ENCODE measurements at regions not wholly inside any gene's neighbourhood (a gene's known extent, or its start where the extent isn't known, plus 50 kb on each side); places are given as distances from the start of the nearest gene placed in this dataset.

DNA sequence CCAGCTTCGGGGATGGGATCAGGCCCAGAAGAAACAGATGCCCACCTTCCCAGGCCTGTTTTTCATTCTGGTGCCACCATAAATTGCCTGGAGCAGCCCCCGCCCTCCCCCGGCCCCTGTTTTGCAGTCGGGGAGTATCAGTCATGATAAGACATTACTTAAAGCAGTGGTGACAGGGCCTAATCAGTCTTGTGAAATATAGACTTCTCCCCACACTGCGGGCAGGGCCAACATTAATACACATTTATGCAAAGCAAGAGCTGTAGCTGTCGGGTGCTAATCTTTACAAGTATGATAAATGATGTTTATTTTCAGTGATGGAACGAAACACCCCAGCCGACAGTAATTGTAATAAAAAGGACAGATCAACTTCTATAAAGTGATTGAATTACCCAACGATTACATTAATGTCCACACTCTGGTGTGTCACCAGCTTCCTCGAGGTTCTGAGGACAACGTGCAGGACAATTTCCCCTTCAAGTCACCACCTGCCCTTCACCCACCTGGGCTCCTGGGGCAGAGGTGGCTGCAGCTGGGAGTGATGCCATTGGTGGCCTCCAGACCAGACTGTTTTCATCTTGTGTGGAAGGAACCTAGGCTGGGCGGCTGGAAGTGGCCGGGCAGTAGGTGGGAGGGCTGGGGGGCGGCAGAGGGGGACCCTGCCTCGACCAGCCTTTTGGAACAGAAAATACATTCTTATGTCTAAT, 226.0 kb downstream of the TFCP2L1 start:
- TF ChIP-seq, protein P1, sequence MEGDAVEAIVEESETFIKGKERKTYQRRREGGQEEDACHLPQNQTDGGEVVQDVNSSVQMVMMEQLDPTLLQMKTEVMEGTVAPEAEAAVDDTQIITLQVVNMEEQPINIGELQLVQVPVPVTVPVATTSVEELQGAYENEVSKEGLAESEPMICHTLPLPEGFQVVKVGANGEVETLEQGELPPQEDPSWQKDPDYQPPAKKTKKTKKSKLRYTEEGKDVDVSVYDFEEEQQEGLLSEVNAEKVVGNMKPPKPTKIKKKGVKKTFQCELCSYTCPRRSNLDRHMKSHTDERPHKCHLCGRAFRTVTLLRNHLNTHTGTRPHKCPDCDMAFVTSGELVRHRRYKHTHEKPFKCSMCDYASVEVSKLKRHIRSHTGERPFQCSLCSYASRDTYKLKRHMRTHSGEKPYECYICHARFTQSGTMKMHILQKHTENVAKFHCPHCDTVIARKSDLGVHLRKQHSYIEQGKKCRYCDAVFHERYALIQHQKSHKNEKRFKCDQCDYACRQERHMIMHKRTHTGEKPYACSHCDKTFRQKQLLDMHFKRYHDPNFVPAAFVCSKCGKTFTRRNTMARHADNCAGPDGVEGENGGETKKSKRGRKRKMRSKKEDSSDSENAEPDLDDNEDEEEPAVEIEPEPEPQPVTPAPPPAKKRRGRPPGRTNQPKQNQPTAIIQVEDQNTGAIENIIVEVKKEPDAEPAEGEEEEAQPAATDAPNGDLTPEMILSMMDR (conservative IDR thresholded peaks at IDR 0.05; ENCODE audit: low read depth, low read length) = no peak
- Histone ChIP-seq H3K36me3 (ENCODE audit: insufficient read depth) (no peaks in the 10 kb centered on the region), H3K4me3 (IDR thresholded peaks at IDR 0.05; ENCODE audit: insufficient read depth, low read depth, low read length) (no peak overlapping the region), H3K27ac (no peak overlapping the region), H3K4me1 (ENCODE audit: low read depth, poor library complexity, severe bottlenecking) (no peaks in the 10 kb centered on the region), H3K79me2 (ENCODE audit: insufficient read depth, low read depth) (no peaks in the 10 kb centered on the region), H3K9ac (no peak overlapping the region), H3K4me2 (no peak overlapping the region), H4K20me1 (ENCODE audit: insufficient read depth) (no peaks in the 10 kb centered on the region), H2AFZ (ENCODE audit: low read depth) (no peak overlapping the region), H3K27me3 (ENCODE audit: insufficient read depth, low read depth) (no peaks in the 10 kb centered on the region)

DNA sequence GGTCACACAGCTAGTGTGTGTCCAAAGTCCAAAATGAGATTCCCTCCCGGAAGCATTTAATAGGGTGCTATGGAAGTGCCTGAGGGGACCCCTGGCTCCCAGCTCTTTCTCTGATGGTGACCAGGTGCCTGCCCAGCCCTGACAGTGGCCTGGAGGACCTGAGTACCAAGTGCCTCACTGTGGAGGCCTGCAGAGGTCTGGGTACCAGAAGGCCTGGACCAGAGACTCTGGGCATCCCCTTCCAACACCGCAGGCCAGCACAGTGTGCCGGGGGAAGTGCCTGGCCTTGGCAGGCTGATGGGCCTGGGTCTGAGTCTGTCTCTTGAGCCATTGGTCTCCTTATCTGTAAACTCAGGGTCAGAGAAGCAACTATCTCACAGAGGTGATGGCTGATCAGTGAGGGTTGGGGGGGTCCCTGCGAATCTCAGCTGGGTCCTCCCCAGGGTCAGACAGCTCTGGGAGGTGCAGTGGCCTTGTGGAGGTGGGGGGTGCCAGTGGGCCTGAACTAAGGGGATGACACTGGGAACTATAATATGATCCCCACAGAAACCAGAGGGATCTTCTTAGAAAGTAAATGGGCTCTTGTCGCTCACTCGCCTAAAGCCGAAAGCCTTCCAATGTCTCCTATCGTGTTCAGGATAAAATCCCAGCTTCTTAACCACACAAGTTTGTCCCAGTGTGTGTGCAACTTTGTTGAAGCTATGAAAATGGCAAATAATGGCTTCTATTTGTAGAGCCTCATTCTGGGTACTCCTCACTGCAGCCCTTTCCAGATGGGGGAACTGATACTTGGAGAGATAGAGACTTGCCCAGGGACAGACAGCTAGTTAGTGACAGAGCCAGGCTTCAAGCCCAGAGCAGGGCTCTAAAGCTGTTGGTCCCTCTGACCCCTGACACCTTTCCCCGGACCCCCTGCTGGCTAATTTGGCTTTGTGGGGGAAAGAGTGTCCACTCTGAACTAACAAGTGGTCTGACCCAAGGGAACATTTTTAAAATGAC, 225.1 kb downstream of the TFCP2L1 start:
- Histone ChIP-seq H3K4me1 (ENCODE audit: low read depth, poor library complexity, severe bottlenecking) (no peaks in the 10 kb centered on the region), H4K20me1 (ENCODE audit: insufficient read depth) (no peaks in the 10 kb centered on the region), H3K79me2 (ENCODE audit: insufficient read depth, low read depth) (no peaks in the 10 kb centered on the region), H3K4me3 (IDR thresholded peaks at IDR 0.05; ENCODE audit: insufficient read depth, low read depth, low read length) (no peak overlapping the region), H3K9ac (no peak overlapping the region), H3K27ac (no peak overlapping the region), H3K36me3 (ENCODE audit: insufficient read depth) (no peaks in the 10 kb centered on the region), H2AFZ (ENCODE audit: low read depth) (no peak overlapping the region), H3K27me3 (ENCODE audit: insufficient read depth, low read depth) (no peaks in the 10 kb centered on the region), H3K4me2 (no peak overlapping the region)
- TF ChIP-seq, protein P1 (conservative IDR thresholded peaks at IDR 0.05; ENCODE audit: low read depth, low read length) = no peak

DNA sequence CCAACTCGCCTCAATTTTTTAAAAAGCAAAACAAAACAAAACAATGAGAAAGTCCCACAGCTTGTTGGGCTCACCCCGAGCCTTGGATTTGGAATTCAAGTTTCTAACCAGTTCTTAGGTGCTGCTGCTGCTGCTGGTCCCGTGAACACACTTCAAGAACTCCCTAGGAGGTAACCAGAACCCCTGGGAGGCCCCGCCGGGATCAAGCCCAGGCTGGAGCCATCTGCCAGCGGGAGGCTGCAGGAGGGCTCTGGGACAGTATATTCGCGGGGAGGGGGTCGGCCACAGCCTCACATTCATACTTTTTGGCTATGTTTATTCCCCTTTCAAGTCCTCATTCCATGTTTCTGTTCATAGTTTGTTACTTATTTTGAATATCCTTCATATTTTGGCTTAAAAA, 223.4 kb downstream of the TFCP2L1 start:
- H3K27me3 ChIP-seq (ENCODE audit: insufficient read depth, low read depth) = no peaks in the 10 kb centered on the region
- no peaks in the 10 kb centered on the region for H3K36me3 ChIP-seq (ENCODE audit: insufficient read depth)
- no peak overlapping the region for H2AFZ ChIP-seq (ENCODE audit: low read depth)
- no peak overlapping the region for H3K4me2 ChIP-seq
- no peak overlapping the region for H3K27ac ChIP-seq
- no peaks in the 10 kb centered on the region for H3K4me1 ChIP-seq (ENCODE audit: low read depth, poor library complexity, severe bottlenecking)
- no peak overlapping the region for H3K9ac ChIP-seq
- no peaks in the 10 kb centered on the region for H4K20me1 ChIP-seq (ENCODE audit: insufficient read depth)
- H3K4me3 ChIP-seq (IDR thresholded peaks at IDR 0.05; ENCODE audit: insufficient read depth, low read depth, low read length) = no peak overlapping the region
- TF ChIP-seq, protein P1 (conservative IDR thresholded peaks at IDR 0.05; ENCODE audit: low read depth, low read length) = no peak
- H3K79me2 ChIP-seq (ENCODE audit: insufficient read depth, low read depth) = no peaks in the 10 kb centered on the region

DNA sequence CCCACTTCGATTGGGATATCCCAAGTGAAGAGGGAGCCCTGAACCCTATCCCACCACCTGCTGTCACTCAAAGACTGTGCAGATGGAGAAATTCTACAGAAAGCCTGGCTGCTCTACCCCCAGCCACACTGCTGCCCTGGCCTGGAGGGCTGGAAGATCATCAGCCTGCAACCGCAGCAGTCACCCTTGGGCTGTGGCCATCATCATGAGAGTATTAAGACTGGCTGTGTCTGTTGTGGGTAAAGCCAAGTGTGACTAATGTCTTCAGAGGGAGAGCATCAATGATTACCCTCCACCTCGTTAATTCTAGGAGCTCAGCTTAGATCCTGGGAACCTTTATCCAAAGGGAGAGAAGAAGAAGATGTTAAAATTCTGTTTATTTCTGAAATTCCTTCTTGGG, 221.5 kb downstream of the TFCP2L1 start:
- Histone ChIP-seq H3K36me3 (ENCODE audit: insufficient read depth) (no peaks in the 10 kb centered on the region), H2AFZ (ENCODE audit: low read depth) (no peak overlapping the region), H3K27me3 (ENCODE audit: insufficient read depth, low read depth) (no peaks in the 10 kb centered on the region), H3K9ac (no peak overlapping the region), H3K4me1 (ENCODE audit: low read depth, poor library complexity, severe bottlenecking) (no peaks in the 10 kb centered on the region), H3K79me2 (ENCODE audit: insufficient read depth, low read depth) (no peaks in the 10 kb centered on the region), H4K20me1 (ENCODE audit: insufficient read depth) (no peaks in the 10 kb centered on the region), H3K4me3 (IDR thresholded peaks at IDR 0.05; ENCODE audit: insufficient read depth, low read depth, low read length) (no peak overlapping the region), H3K27ac (no peak overlapping the region), H3K4me2 (no peak overlapping the region)
- TF ChIP-seq, protein P1 (conservative IDR thresholded peaks at IDR 0.05; ENCODE audit: low read depth, low read length) = no peak

Data from KMS-11 (cell line).